NCI-H2081 (cell line): ENCODE measurements at regions not wholly inside any gene's neighbourhood (a gene's known extent, or its start where the extent isn't known, plus 50 kb on each side); places are given as distances from the start of the nearest gene placed in this dataset.
"Not testable (repeated sequence)": the region's sequence is repeated elsewhere in the genome, so short reads cannot be mapped to it uniquely, and the experiment has no call there.

Source experiments
- DNase-seq, 2 experiments: peaks; one replicate each; lab custom pipeline; 2025; lab: John Stamatoyannopoulos, UW

GRCh38 chr6:119728220-119728750 is 378.7 kb upstream of the MAN1A1 start:
- DNase-seq = no peak

GRCh38 chr6:119727504-119728219 is 378.1 kb upstream of the MAN1A1 start:
- DNase-seq = no peak

DNA sequence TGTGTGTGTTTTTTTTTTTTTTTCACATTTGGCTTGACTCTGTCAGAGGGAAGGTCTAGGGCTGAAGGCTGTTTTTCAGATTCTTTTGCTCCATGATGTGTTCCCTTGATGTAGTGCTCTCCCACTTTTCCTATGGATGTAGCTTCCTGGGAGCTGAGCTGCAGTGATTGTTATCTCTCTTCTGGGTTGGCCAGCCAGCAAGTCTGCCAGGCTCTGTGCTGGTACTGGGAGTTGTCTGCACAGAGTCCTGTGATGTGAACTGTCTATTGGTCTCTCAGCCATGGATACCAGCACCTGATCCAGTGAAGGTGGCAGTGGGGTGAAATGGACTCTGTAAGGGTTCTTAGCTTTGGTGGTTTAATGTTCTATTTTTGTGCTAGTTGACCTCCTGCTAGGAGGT is 377.4 kb upstream of the MAN1A1 start:
- not testable (repeated sequence) for DNase-seq

GRCh38 chr6:119726086-119726485 is 376.5 kb upstream of the MAN1A1 start:
- no peak for DNase-seq

- DNase-seq = no peak
These were observed 370.6 kb upstream of the MAN1A1 start for GRCh38 chr6:119720160-119720559.

DNA sequence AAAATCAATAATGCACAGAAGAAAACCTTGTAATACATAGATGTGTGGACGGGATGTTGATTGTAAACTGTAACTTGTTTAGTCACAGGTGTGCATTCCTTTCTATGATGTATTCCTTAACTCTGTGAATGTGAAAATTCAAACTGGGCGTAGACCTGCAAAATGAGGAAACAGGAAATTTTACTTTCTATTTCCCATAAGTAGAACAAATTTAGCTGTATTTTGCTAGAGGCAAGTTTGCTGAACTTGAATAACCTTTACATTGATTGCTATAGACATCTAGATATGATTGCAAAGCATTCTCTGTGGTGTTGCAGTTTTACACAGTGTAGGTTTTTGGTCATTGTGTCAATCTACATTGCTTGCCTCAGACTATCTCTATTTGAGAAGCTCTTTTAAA is 368.4 kb upstream of the MAN1A1 start:
- DNase-seq = no peak

DNA sequence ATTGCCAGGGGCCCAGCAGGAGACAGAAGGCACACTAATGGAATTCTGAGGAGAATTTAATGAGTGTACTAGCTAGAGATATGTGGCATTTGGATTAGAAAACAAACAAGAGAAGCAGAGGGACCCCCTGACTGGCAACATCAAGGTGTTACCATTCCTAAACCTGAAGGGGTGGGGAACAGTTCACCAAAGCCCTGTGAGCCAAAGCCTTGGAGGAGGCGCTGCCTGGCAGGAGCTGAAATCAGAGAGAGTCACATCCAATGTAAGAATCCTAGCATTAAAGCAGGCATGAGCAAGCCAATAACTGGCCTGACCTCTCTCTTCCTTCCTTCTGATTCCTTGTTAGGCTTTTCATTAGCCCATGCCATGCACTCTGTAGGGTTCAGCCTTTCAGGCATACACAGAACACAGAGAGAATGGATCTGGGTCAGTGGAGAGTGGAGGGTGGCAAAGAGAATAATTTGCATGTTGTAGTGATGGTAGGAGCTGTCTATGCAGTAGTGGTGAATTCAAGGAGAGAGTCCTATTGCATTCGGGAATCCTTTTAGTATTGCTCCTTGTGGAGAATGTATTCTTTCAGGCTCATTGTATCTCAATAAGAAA is 367.2 kb upstream of the MAN1A1 start:
- no peak for DNase-seq

DNA sequence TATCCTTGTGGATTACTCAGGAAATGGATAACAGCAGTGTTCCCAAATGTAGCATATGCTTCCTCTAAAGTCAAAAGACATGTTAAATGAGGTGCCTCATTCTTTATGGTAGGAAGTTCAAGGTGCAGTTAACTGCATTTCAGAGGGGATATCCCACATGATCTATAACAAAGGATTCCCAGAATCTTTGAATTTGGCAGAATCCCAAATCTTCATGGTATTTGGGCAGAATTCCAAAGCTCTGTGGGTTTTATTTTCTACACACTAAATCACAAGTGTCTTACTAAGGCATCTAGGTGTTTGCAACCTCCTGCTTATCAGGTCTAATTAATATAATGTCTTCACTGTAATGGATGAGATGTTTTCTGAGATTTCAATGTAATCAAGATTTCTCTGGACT is 364.3 kb upstream of the MAN1A1 start:
- no peak for DNase-seq

- DNase-seq = no peak
These were observed 337.1 kb upstream of the MAN1A1 start for GRCh38 chr6:119686644-119687043.

DNA sequence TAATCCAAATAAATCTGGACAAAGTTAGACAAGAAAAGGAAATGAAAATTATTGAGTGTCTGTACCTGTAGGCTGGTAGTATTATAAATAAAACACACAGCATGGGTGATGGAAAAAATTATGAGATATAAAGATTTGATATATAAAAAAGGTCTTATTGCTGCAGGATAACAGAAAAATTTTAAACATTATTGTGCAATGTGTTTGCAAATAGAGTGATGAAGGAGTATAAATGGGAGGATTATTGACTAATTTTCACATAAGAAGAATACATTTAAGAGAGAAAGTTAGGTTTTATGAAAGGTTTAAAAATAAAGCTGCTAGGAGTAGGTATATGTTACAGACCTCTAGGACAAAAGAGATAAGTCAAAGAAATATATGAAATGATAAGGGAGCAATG is 336.7 kb upstream of the MAN1A1 start:
- no peak for DNase-seq

GRCh38 chr6:119683671-119684070 is 334.1 kb upstream of the MAN1A1 start:
- DNase-seq = no peak

- peak in 1 of 2 experiments; percentile 5 for DNase-seq
These were observed 333.5 kb upstream of the MAN1A1 start for GRCh38 chr6:119683031-119683430.

- no peak for DNase-seq
These were observed 329.4 kb upstream of the MAN1A1 start for GRCh38 chr6:119678961-119679360.

- no peak for DNase-seq
These were observed 327.8 kb upstream of the MAN1A1 start for GRCh38 chr6:119677384-119677783.

DNA sequence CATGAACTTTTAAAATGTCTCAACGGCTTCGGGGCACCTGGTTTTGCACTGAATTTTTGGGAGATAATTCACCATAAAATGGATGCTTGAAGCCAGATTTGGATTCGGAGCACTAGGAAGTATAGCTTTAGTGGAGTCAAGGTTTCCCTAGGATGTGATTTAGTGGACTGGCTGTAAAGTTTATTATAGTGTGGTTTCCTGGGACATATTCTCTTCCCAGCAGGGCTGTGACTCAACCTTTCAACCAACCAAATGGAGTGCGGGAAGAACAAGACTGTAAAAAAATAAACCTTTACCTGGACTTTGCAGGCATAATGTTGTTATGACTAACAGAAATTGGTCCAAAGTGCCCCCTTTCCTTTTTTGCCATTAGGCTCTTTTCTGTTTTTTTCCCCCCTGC is 327.4 kb upstream of the MAN1A1 start:
- DNase-seq = no peak

- no peak for DNase-seq
These were observed 326.7 kb upstream of the MAN1A1 start for GRCh38 chr6:119676230-119676629.

DNA sequence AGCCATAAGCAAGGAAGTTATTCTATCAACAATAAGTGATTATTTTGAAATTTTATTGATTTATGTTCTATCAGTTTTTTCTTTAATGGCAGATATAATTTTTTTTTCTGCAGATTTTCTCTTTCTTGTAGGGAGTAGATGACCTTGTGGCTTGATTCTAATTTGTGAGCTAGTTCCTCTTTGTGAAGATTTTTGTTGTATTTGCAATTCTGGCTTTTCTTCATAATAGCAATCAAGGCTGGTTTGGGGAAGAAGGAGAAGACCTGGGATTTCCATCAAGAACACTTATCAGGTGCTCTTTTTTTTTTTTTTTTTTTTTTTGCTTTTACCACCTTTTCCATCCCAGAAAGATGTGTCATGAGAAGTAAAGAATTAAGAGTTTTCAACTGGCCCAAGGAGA is 324.2 kb upstream of the MAN1A1 start:
- DNase-seq = no peak

DNA sequence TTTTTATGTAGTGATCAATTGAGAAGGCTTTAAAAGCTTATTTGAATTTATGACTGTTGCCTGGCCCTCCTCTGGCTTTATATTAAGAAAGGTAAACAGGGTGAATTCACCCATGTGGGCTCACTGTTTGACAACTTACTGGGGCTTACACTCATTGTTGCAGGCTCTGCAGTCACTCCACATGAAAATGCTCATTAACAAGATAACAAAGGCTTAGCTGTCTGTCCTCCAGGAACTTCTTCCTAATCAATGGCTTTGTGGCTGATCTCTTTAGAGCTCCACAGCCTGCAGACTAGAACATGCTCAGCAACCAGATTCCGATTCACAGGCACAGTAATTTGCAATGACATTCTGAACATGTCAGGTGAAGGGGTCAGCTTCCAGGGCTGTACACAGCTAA is 323.2 kb upstream of the MAN1A1 start:
- peak in 1 of 2 experiments; percentile 29 for DNase-seq

- DNase-seq = no peak
These were observed 321.5 kb upstream of the MAN1A1 start for GRCh38 chr6:119671105-119671504.

- DNase-seq = no peak
These were observed 319.7 kb upstream of the MAN1A1 start for GRCh38 chr6:119669221-119669620.

GRCh38 chr6:119665432-119665831 is 315.9 kb upstream of the MAN1A1 start:
- not testable (repeated sequence) for DNase-seq

- DNase-seq = no peak
These were observed 312.1 kb upstream of the MAN1A1 start for GRCh38 chr6:119661628-119662027.

GRCh38 chr6:119661078-119661477 is 311.5 kb upstream of the MAN1A1 start:
- no peak for DNase-seq

DNA sequence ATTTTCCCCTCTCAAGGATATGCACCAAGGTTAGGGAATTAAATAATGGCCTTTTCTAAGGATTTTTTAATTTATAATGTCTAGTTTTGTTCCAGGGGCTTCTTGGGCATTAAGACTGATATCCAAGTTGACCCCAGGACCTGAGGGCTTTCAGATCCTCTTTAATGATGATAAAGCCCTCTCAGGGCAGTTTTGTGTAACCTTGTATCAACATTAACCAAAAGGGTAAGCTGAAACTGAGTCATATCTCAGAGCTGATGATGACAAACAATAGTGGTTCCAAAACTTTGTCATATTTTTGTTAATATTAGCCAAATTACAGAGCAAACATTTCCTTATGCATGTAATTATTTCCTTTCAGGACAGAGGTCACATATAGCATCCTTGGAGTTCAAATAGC is 309.4 kb upstream of the MAN1A1 start:
- no peak for DNase-seq
